ENCODE measurements at regions not wholly inside any gene's neighbourhood (a gene's known extent, or its start where the extent isn't known, plus 50 kb on each side); places are given as distances from the start of the nearest gene placed in this dataset.
"Not testable (repeated sequence)": the region's sequence is repeated elsewhere in the genome, so short reads cannot be mapped to it uniquely, and the experiment has no call there.

GRCh38 chr3:182028081-182028480 is 316.4 kb downstream of the SOX2 start:
- CTCF ChIA-PET (ENCODE audit: unreplicated experiment): no interaction called here
- peaks cover 6% of the 10 kb centered on the region for H3K4me1 ChIP-seq (ENCODE audit: insufficient read depth, low read length, poor library complexity, severe bottlenecking)
- no peaks in the 10 kb centered on the region for H3K9me2 ChIP-seq (ENCODE audit: insufficient read depth, low read length)
- H3K4me3 ChIP-seq (ENCODE audit: low read depth, low read length, poor library complexity, severe bottlenecking): no peak overlapping the region
- no peak overlapping the region for H3K4me2 ChIP-seq (ENCODE audit: low read length)
- no TSS peak for BruUV-seq (replicated peaks)
- no peaks in the 10 kb centered on the region for H3K36me3 ChIP-seq (ENCODE audit: insufficient read depth, low read length)
- DNase-seq (ENCODE audit: low spot score): no peak
- H4K20me1 ChIP-seq (ENCODE audit: insufficient read depth, low read length): no peaks in the 10 kb centered on the region
- TF ChIP-seq EZH2phosphoT487 (IDR thresholded peaks at IDR 0.05; ENCODE audit: borderline replicate concordance, low read depth, low read length): no peak
- TF ChIP-seq CTCF (conservative IDR thresholded peaks at IDR 0.05; ENCODE audit: low read length): no peak
- no peaks in the 10 kb centered on the region for H3K79me2 ChIP-seq (ENCODE audit: insufficient read depth, low read depth, low read length)
- intact Hi-C loops (cut with micrococcal nuclease; ENCODE audit: unreplicated experiment): no loop called here
- no peaks in the 10 kb centered on the region for H3K9me3 ChIP-seq (ENCODE audit: low read length)
- POLR2A ChIA-PET: interaction anchor here (0.7 to 1.0 kb wide), 2 partner anchors 69 to 154 kb away, joined by 3 to 4 read pairs; no protein-coding TSS in a partner anchor
- 0 out of 2 replicates have a peak overlapping the region, but pooled peaks have one; percentile 17 for H2AFZ ChIP-seq (ENCODE audit: low read length)
- no peak overlapping the region for H3K27ac ChIP-seq (ENCODE audit: low read depth, low read length, poor library complexity, severe bottlenecking)

GRCh38 chr3:182034231-182034630 is 322.5 kb downstream of the SOX2 start:
- POLR2A ChIA-PET: not testable (repeated sequence)

GRCh38 chr3:182035324-182035723 is 323.6 kb downstream of the SOX2 start:
- Histone ChIP-seq H3K27ac (ENCODE audit: low read depth, low read length, poor library complexity, severe bottlenecking) (no peak overlapping the region), H3K79me2 (ENCODE audit: insufficient read depth, low read depth, low read length) (no peaks in the 10 kb centered on the region), H4K20me1 (ENCODE audit: insufficient read depth, low read length) (no peaks in the 10 kb centered on the region), H3K9me2 (ENCODE audit: insufficient read depth, low read length) (no peaks in the 10 kb centered on the region), H3K36me3 (ENCODE audit: insufficient read depth, low read length) (no peaks in the 10 kb centered on the region), H3K9me3 (ENCODE audit: low read length) (peaks cover 5% of the 10 kb centered on the region; the same call in 1 of the 2 replicates), H3K4me1 (ENCODE audit: insufficient read depth, low read length, poor library complexity, severe bottlenecking) (peaks cover 5% of the 10 kb centered on the region), H3K4me3 (ENCODE audit: low read depth, low read length, poor library complexity, severe bottlenecking) (no peak overlapping the region), H3K4me2 (ENCODE audit: low read length) (no peak overlapping the region), H2AFZ (ENCODE audit: low read length) (no peak overlapping the region)
- ChIA-PET CTCF (ENCODE audit: unreplicated experiment) (no interaction called here), POLR2A (interaction anchor here (0.5 to 1.5 kb wide), 2 partner anchors 15 to 303 kb away, joined by 3 to 6 read pairs; no protein-coding TSS in a partner anchor)
- DNase-seq (ENCODE audit: low spot score): no peak
- TF ChIP-seq EZH2phosphoT487 (IDR thresholded peaks at IDR 0.05; ENCODE audit: borderline replicate concordance, low read depth, low read length) (no peak), CTCF (conservative IDR thresholded peaks at IDR 0.05; ENCODE audit: low read length) (no peak)
- no TSS peak for BruUV-seq (replicated peaks)
- intact Hi-C loops (cut with micrococcal nuclease; ENCODE audit: unreplicated experiment): no loop called here

More at GRCh38 chr3:182034231-182034630, 322.5 kb downstream of the SOX2 start:
- DNase-seq (ENCODE audit: low spot score); H3K4me3 ChIP-seq (ENCODE audit: low read depth, low read length, poor library complexity, severe bottlenecking); H2AFZ ChIP-seq (ENCODE audit: low read length); BruUV-seq (replicated peaks); H4K20me1 ChIP-seq (ENCODE audit: insufficient read depth, low read length); H3K36me3 ChIP-seq (ENCODE audit: insufficient read depth, low read length); H3K4me1 ChIP-seq (ENCODE audit: insufficient read depth, low read length, poor library complexity, severe bottlenecking); H3K27ac ChIP-seq (ENCODE audit: low read depth, low read length, poor library complexity, severe bottlenecking); H3K9me3 ChIP-seq (ENCODE audit: low read length); H3K79me2 ChIP-seq (ENCODE audit: insufficient read depth, low read depth, low read length); H3K4me2 ChIP-seq (ENCODE audit: low read length); H3K9me2 ChIP-seq (ENCODE audit: insufficient read depth, low read length); intact Hi-C loops (cut with micrococcal nuclease; ENCODE audit: unreplicated experiment); CTCF ChIA-PET (ENCODE audit: unreplicated experiment): not testable (repeated sequence)
